ENCODE measurements at regions not wholly inside any gene's neighbourhood (a gene's known extent, or its start where the extent isn't known, plus 50 kb on each side); places are given as distances from the start of the nearest gene placed in this dataset.

DNA sequence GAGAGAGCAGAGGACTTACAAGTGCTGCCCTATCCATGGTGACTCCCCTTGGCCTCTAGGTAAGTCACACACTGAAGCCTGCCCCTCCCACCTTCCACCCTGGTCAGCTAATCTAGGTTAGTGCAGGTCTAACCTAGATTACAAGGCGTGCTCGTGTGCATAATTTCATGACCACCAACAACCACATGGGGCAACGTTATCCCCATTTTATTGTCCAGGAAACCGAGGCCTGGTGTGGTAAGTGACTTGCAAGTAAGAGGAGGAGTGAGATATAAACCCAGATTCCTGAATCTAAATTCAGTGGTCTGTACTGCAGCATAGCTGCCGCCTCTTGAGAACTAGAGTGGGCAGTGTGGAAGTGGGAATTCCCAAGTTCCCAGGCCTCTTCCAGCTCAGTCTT is 171.1 kb downstream of the DAD1 start:
- no peak overlapping the region for H3K4me3 ChIP-seq
- no peak overlapping the region for H3K4me2 ChIP-seq
- no peak for DNase-seq (ENCODE audit: low read depth in 1 of 2, low spot score in 1 of 2)
- CTCF ChIA-PET = interaction anchor here (1.3 to 1.5 kb wide), 3 partner anchors 9 to 26 kb away, joined by 3 read pairs; no protein-coding TSS in a partner anchor
- no peaks in the 10 kb centered on the region for H3K4me1 ChIP-seq
- no peak for TF ChIP-seq RFX5 (IDR thresholded peaks at IDR 0.05)
- TF ChIP-seq, protein P1, sequence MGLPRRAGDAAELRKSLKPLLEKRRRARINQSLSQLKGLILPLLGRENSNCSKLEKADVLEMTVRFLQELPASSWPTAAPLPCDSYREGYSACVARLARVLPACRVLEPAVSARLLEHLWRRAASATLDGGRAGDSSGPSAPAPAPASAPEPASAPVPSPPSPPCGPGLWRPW (IDR thresholded peaks at IDR 0.05) = no peak
- TF ChIP-seq, protein P2, sequence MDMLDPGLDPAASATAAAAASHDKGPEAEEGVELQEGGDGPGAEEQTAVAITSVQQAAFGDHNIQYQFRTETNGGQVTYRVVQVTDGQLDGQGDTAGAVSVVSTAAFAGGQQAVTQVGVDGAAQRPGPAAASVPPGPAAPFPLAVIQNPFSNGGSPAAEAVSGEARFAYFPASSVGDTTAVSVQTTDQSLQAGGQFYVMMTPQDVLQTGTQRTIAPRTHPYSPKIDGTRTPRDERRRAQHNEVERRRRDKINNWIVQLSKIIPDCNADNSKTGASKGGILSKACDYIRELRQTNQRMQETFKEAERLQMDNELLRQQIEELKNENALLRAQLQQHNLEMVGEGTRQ (IDR thresholded peaks at IDR 0.05) = no peak
- TF ChIP-seq ZC3H11A (IDR thresholded peaks at IDR 0.05) = no peak
- TF ChIP-seq POLR2A (IDR thresholded peaks at IDR 0.05; ENCODE audit: low read length) = no peak
- TF ChIP-seq SMC3 (IDR thresholded peaks at IDR 0.05) = no peak
- no peak for TF ChIP-seq KDM1A (IDR thresholded peaks at IDR 0.05; ENCODE audit: low read depth)
- no peak for TF ChIP-seq NR3C1 (IDR thresholded peaks at IDR 0.05)
- TF ChIP-seq, protein P3, sequence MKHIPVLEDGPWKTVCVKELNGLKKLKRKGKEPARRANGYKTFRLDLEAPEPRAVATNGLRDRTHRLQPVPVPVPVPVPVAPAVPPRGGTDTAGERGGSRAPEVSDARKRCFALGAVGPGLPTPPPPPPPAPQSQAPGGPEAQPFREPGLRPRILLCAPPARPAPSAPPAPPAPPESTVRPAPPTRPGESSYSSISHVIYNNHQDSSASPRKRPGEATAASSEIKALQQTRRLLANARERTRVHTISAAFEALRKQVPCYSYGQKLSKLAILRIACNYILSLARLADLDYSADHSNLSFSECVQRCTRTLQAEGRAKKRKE (CRISPR knock-in tag; IDR thresholded peaks at IDR 0.05; ENCODE audit: low read depth) = no peak
- no peak for TF ChIP-seq JUN (IDR thresholded peaks at IDR 0.05)
- no peak for TF ChIP-seq NFE2L2 (conservative IDR thresholded peaks at IDR 0.05; ENCODE audit: low read length)
- no peak for TF ChIP-seq TP53 (CRISPR knock-in tag; IDR thresholded peaks at IDR 0.05)
- no peak for TF ChIP-seq RCOR1 (IDR thresholded peaks at IDR 0.05; ENCODE audit: low read depth, low read length)
- TF ChIP-seq, protein P4, sequence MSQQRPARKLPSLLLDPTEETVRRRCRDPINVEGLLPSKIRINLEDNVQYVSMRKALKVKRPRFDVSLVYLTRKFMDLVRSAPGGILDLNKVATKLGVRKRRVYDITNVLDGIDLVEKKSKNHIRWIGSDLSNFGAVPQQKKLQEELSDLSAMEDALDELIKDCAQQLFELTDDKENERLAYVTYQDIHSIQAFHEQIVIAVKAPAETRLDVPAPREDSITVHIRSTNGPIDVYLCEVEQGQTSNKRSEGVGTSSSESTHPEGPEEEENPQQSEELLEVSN (IDR thresholded peaks at IDR 0.05; ENCODE audit: borderline replicate concordance, low read depth) = no peak
- TF ChIP-seq, protein P5, sequence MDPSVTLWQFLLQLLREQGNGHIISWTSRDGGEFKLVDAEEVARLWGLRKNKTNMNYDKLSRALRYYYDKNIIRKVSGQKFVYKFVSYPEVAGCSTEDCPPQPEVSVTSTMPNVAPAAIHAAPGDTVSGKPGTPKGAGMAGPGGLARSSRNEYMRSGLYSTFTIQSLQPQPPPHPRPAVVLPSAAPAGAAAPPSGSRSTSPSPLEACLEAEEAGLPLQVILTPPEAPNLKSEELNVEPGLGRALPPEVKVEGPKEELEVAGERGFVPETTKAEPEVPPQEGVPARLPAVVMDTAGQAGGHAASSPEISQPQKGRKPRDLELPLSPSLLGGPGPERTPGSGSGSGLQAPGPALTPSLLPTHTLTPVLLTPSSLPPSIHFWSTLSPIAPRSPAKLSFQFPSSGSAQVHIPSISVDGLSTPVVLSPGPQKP (IDR thresholded peaks at IDR 0.05; ENCODE audit: low read depth, low read length) = no peak
- no peak for TF ChIP-seq HOXB13 (CRISPR knock-in tag; IDR thresholded peaks at IDR 0.05; ENCODE audit: low read depth)
- no peak for TF ChIP-seq FOSL2 (IDR thresholded peaks at IDR 0.05)
- TF ChIP-seq FOSL2 (CRISPR knock-in tag; IDR thresholded peaks at IDR 0.05) = no peak
- no peak for ATAC-seq
- POLR2A ChIA-PET = no interaction called here
- H3K9me3 ChIP-seq = no peaks in the 10 kb centered on the region
- no peak for FAIRE-seq
- WGBS (ENCODE audit: missing lambda C conversion rate) = 40% methylated on average over 5 of the region's 5 CpGs
- no peak overlapping the region for H3K27ac ChIP-seq

DNA sequence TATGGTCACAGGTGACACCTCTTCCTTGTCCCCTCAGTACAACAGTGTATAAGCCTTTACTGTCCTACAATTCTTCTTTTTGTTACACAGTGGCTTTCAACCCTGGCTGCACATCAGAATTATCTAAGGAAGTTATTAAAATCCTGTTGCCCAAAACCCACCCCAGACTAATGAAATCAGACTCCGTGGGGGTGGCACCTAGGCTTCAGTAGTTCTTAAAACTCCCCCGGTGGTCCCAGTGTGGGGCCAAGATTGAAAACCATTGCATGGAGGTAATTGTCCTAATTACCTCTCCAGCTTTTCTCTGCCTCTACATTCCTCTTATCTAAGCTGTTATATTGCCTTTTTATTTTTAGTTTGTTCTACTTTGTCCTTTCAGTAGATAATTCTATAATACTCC is 172.8 kb downstream of the DAD1 start:
- no peak for TF ChIP-seq TFCP2L1 (CRISPR knock-in tag; IDR thresholded peaks at IDR 0.05)
- no peak for TF ChIP-seq KDM5A (IDR thresholded peaks at IDR 0.05)
- no peak for TF ChIP-seq TP53 (CRISPR knock-in tag; IDR thresholded peaks at IDR 0.05)
- TF ChIP-seq, protein P6, sequence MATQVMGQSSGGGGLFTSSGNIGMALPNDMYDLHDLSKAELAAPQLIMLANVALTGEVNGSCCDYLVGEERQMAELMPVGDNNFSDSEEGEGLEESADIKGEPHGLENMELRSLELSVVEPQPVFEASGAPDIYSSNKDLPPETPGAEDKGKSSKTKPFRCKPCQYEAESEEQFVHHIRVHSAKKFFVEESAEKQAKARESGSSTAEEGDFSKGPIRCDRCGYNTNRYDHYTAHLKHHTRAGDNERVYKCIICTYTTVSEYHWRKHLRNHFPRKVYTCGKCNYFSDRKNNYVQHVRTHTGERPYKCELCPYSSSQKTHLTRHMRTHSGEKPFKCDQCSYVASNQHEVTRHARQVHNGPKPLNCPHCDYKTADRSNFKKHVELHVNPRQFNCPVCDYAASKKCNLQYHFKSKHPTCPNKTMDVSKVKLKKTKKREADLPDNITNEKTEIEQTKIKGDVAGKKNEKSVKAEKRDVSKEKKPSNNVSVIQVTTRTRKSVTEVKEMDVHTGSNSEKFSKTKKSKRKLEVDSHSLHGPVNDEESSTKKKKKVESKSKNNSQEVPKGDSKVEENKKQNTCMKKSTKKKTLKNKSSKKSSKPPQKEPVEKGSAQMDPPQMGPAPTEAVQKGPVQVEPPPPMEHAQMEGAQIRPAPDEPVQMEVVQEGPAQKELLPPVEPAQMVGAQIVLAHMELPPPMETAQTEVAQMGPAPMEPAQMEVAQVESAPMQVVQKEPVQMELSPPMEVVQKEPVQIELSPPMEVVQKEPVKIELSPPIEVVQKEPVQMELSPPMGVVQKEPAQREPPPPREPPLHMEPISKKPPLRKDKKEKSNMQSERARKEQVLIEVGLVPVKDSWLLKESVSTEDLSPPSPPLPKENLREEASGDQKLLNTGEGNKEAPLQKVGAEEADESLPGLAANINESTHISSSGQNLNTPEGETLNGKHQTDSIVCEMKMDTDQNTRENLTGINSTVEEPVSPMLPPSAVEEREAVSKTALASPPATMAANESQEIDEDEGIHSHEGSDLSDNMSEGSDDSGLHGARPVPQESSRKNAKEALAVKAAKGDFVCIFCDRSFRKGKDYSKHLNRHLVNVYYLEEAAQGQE (IDR thresholded peaks at IDR 0.05) = no peak
- TF ChIP-seq ESRRA (IDR thresholded peaks at IDR 0.05; ENCODE audit: borderline replicate concordance, low read length) = no peak
- TF ChIP-seq SREBF2 (IDR thresholded peaks at IDR 0.05) = no peak
- no peak for TF ChIP-seq RNF2 (IDR thresholded peaks at IDR 0.05; ENCODE audit: borderline replicate concordance, low read depth)
- no peak for TF ChIP-seq RARB (CRISPR knock-in tag; IDR thresholded peaks at IDR 0.05)
- no peak for TF ChIP-seq BHLHE40 (IDR thresholded peaks at IDR 0.05; ENCODE audit: low read depth, low read length)
- no peak for TF ChIP-seq ZC3H11A (IDR thresholded peaks at IDR 0.05)
- TF ChIP-seq, protein P2 (IDR thresholded peaks at IDR 0.05) = no peak
- DNase-seq (ENCODE audit: low read depth in 1 of 2, low spot score in 1 of 2) (no peak), ATAC-seq (no peak), FAIRE-seq (no peak)
- no peaks in the 10 kb centered on the region for H3K4me1 ChIP-seq
- no peak overlapping the region for H3K27ac ChIP-seq
- H3K4me2 ChIP-seq = no peak overlapping the region
- WGBS (ENCODE audit: missing lambda C conversion rate) = 45% methylated on average over 2 of the region's 2 CpGs
- no peak overlapping the region for H3K4me3 ChIP-seq
- H3K9me3 ChIP-seq = no peaks in the 10 kb centered on the region
- POLR2A ChIA-PET = no interaction called here
- CTCF ChIA-PET = no interaction called here
